ENCODE measurements at regions not wholly inside any gene's neighbourhood (a gene's known extent, or its start where the extent isn't known, plus 50 kb on each side); places are given as distances from the start of the nearest gene placed in this dataset.

GRCh38 chrX:25805744-25806143, 332.4 kb upstream of the MAGEB18 start:
- H3K9me3 ChIP-seq (ENCODE audit: control insufficient read depth, insufficient read depth, low read length), result no peaks in the 10 kb centered on the region
- dilution Hi-C loops (cut with HindIII; ENCODE audit: low sequenced_read_pairs, unreplicated experiment) (no loop called here), intact Hi-C loops (cut with micrococcal nuclease) (no loop called here), in situ Hi-C loops (cut with MboI; ENCODE audit: low sequenced_read_pairs) (no loop called here)
- no peak overlapping the region for H3K14ac ChIP-seq (replicated peaks; ENCODE audit: low read depth, low read length)
- H4K5ac ChIP-seq (ENCODE audit: low read depth, low read length), result no peak overlapping the region
- no peak overlapping the region for H2BK20ac ChIP-seq (ENCODE audit: low read depth, low read length)
- H3K23ac ChIP-seq (ENCODE audit: low read depth, low read length), result no peak overlapping the region
- no peak overlapping the region for H4K91ac ChIP-seq (ENCODE audit: insufficient read depth, low read depth, low read length)
- H3K4me2 ChIP-seq (ENCODE audit: low read depth, low read length), result no peak overlapping the region
- no peak overlapping the region for H2AK9ac ChIP-seq (replicated peaks; ENCODE audit: low read depth, low read length, poor library complexity)
- no peaks in the 10 kb centered on the region for H3K27me3 ChIP-seq (ENCODE audit: control insufficient read depth, insufficient read depth, low read length)
- H2AK5ac ChIP-seq (ENCODE audit: low read depth, low read length), result no peak overlapping the region
- no peak for ATAC-seq (ENCODE audit: low read depth)
- no peak overlapping the region for H3K4me3 ChIP-seq (ENCODE audit: insufficient read depth, low read depth, low read length)
- H3K9ac ChIP-seq (ENCODE audit: low read depth, low read length), result no peak overlapping the region
- BruUV-seq (replicated peaks), result no TSS peak
- H3K4ac ChIP-seq (ENCODE audit: low read depth, low read length), result no peak overlapping the region
- no peak overlapping the region for H3K56ac ChIP-seq (ENCODE audit: extremely low read depth, insufficient read depth, low read length)
- no peak overlapping the region for H3K18ac ChIP-seq (ENCODE audit: low read depth, low read length)
- no peak overlapping the region for H4K8ac ChIP-seq (ENCODE audit: low read depth in 2 of 2, low read length in 2 of 2)
- 61% methylated on average over 4 of the region's 22 CpGs; no CpG with 5 or more reads in 1 of the 2 experiments for WGBS, 2 experiments (ENCODE audit: extremely low coverage in 2 of 2, insufficient read length in 1 of 2)
- no peak overlapping the region for H2AFZ ChIP-seq (replicated peaks; ENCODE audit: low read length, poor library complexity)
- no peak overlapping the region for H2BK15ac ChIP-seq (ENCODE audit: low read depth, low read length)
- H3K9me1 ChIP-seq (ENCODE audit: insufficient read depth, low read length), result no peaks in the 10 kb centered on the region
- no peaks in the 10 kb centered on the region for H4K20me1 ChIP-seq (ENCODE audit: insufficient read depth, low read length)
- no peak for TF ChIP-seq BHLHE40 (IDR thresholded peaks at IDR 0.05; ENCODE audit: low read depth, low read length)
- no peak for TF ChIP-seq CTCF (conservative IDR thresholded peaks at IDR 0.05; ENCODE audit: low read depth, low read length)
- no peak for TF ChIP-seq SMC3 (IDR thresholded peaks at IDR 0.05; ENCODE audit: low read depth, low read length)
- no peak for TF ChIP-seq RAD21 (IDR thresholded peaks at IDR 0.05; ENCODE audit: low read length)
- no peak for TF ChIP-seq FOS (IDR thresholded peaks at IDR 0.05; ENCODE audit: low read depth, low read length)
- TF ChIP-seq USF2 (IDR thresholded peaks at IDR 0.05; ENCODE audit: low read depth, low read length), result no peak
- no peak for TF ChIP-seq RFX5 (IDR thresholded peaks at IDR 0.05; ENCODE audit: low read depth, low read length)
- no peak for TF ChIP-seq POLR2A (IDR thresholded peaks at IDR 0.05; ENCODE audit: low read depth, low read length)
- TF ChIP-seq CHD1 (IDR thresholded peaks at IDR 0.05; ENCODE audit: low read depth, low read length), result no peak
- no peak for DNase-seq
- ChIA-PET POLR2A (ENCODE audit: unreplicated experiment) (no interaction called here), CTCF (no interaction called here)
- H3K4me1 ChIP-seq (ENCODE audit: control insufficient read depth, insufficient read depth, low read length), result no peaks in the 10 kb centered on the region
- H3K79me1 ChIP-seq (ENCODE audit: low read depth in 1 of 2, low read length in 2 of 2), result no peaks in the 10 kb centered on the region
- H3K36me3 ChIP-seq (ENCODE audit: control insufficient read depth, insufficient read depth, low read length), result no peaks in the 10 kb centered on the region
- no peak overlapping the region for H2BK120ac ChIP-seq (ENCODE audit: low read depth, low read length)
- no peak overlapping the region for H3K27ac ChIP-seq (ENCODE audit: insufficient read depth, low read length)
- no peak overlapping the region for H2BK5ac ChIP-seq (ENCODE audit: low read depth, low read length, poor library complexity, severe bottlenecking)

All from IMR-90 (cell line).